ENCODE measurements at regions not wholly inside any gene's neighbourhood (a gene's known extent, or its start where the extent isn't known, plus 50 kb on each side); places are given as distances from the start of the nearest gene placed in this dataset.

DNA sequence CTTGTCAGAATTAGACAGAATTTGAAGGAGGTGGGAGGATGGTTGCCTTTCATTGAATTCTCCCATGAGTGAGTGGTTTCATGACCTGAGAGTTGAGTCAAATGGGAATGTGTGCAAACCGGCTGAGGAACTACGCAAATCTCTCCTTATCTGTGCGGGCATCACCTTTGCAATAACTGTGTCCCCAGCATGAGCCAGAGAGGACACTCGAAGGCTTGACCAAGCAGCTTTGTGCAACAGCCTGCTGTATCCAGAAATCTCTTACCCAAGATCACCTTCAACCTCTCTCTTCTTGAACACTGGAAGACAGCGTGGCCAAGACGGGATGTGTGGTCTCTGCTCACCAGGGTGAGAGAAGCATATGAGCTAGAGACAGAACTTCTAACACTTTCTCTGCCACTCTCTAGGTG, 93.8 kb upstream of the IKZF1 start:
- Histone ChIP-seq H4K20me1 (ENCODE audit: low read depth) (no peaks in the 10 kb centered on the region), H3K9ac (no peak overlapping the region), H3K4me3 (no peak overlapping the region), H3F3A (ENCODE audit: low read depth) (no peaks in the 10 kb centered on the region), H3K27ac (no peak overlapping the region), H2AFZ (replicated peaks) (no peak overlapping the region), H3K27me3 (no peaks in the 10 kb centered on the region), H3K36me3 (no peaks in the 10 kb centered on the region), H3K4me1 (no peaks in the 10 kb centered on the region), H3K4me2 (no peak overlapping the region), H3K9me3 (ENCODE audit: low read depth) (no peaks in the 10 kb centered on the region), H3K79me2 (ENCODE audit: low read depth) (no peaks in the 10 kb centered on the region)
- Mint-ChIP-seq H3K4me1 (no peaks in the 10 kb centered on the region), H3K27ac (no peak overlapping the region), H3K36me3 (no peaks in the 10 kb centered on the region), H3K4me3 (no peak overlapping the region), H3K9me3 (no peaks in the 10 kb centered on the region), H3K27me3 (ENCODE audit: insufficient read depth, low read depth) (peaks cover 2% of the 10 kb centered on the region)
- TF ChIP-seq EZH2phosphoT487 (IDR thresholded peaks at IDR 0.05) (no peak), EZH2 (IDR thresholded peaks at IDR 0.05) (no peak)
- TF ChIP-seq, protein P1, sequence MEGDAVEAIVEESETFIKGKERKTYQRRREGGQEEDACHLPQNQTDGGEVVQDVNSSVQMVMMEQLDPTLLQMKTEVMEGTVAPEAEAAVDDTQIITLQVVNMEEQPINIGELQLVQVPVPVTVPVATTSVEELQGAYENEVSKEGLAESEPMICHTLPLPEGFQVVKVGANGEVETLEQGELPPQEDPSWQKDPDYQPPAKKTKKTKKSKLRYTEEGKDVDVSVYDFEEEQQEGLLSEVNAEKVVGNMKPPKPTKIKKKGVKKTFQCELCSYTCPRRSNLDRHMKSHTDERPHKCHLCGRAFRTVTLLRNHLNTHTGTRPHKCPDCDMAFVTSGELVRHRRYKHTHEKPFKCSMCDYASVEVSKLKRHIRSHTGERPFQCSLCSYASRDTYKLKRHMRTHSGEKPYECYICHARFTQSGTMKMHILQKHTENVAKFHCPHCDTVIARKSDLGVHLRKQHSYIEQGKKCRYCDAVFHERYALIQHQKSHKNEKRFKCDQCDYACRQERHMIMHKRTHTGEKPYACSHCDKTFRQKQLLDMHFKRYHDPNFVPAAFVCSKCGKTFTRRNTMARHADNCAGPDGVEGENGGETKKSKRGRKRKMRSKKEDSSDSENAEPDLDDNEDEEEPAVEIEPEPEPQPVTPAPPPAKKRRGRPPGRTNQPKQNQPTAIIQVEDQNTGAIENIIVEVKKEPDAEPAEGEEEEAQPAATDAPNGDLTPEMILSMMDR (IDR thresholded peaks at IDR 0.05), result no peak
- no peak for DNase-seq (ENCODE audit: low spot score)

- TF ChIP-seq EZH2 (IDR thresholded peaks at IDR 0.05) (no peak), EZH2phosphoT487 (IDR thresholded peaks at IDR 0.05) (no peak)
- TF ChIP-seq, protein P1 (IDR thresholded peaks at IDR 0.05), result no peak
- Histone ChIP-seq H3K27me3 (no peaks in the 10 kb centered on the region), H2AFZ (replicated peaks) (no peak overlapping the region), H3K36me3 (no peaks in the 10 kb centered on the region), H3K9me3 (ENCODE audit: low read depth) (no peaks in the 10 kb centered on the region), H3F3A (ENCODE audit: low read depth) (no peaks in the 10 kb centered on the region), H3K4me2 (no peak overlapping the region), H3K4me3 (no peak overlapping the region), H3K27ac (no peak overlapping the region), H3K4me1 (no peaks in the 10 kb centered on the region), H3K9ac (no peak overlapping the region), H3K79me2 (ENCODE audit: low read depth) (no peaks in the 10 kb centered on the region), H4K20me1 (ENCODE audit: low read depth) (no peaks in the 10 kb centered on the region)
- Mint-ChIP-seq H3K9me3 (no peaks in the 10 kb centered on the region), H3K36me3 (no peaks in the 10 kb centered on the region), H3K27me3 (ENCODE audit: insufficient read depth, low read depth) (peaks cover 2% of the 10 kb centered on the region), H3K4me3 (no peak overlapping the region), H3K27ac (no peak overlapping the region), H3K4me1 (no peaks in the 10 kb centered on the region)
- DNase-seq (ENCODE audit: low spot score), result no peak
Observed at GRCh38 chr7:50209461-50210135, 94.9 kb upstream of the IKZF1 start.

DNA sequence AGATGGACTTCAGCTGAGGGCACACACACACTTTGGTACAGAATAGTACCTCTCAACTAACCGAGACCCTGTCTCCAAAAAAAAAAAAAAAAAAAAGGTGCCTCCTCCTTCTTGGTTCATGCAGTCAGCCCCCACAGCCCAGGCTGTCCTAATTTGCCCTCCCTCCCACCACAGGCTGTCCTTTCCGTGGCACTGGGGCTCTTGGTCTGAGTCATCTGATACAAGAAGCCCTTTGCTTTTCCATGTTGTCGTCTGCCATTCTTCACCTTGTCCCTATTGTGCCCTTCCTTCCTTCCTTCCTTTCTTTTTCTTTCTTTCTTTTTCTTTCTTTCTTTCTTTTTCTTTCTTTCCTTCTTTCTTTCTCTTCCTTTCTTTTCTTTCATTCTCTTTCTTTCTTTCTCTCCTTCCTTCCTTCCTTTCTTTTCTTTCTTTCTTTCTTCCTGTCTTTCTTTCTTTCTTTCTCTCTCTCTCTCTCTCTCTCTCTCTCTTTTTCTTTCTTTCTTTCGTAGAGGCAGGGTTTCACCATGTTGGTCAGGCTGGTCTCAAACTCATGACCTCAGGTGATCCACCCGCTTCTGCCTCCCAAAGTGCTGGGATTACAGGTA, 96.0 kb upstream of the IKZF1 start:
- Histone ChIP-seq H3K27ac (no peak overlapping the region), H2AFZ (replicated peaks) (no peak overlapping the region), H3K9me3 (ENCODE audit: low read depth) (no peaks in the 10 kb centered on the region), H4K20me1 (ENCODE audit: low read depth) (no peaks in the 10 kb centered on the region), H3K27me3 (no peaks in the 10 kb centered on the region), H3K9ac (no peak overlapping the region), H3K4me1 (no peaks in the 10 kb centered on the region), H3K36me3 (no peaks in the 10 kb centered on the region), H3K79me2 (ENCODE audit: low read depth) (no peaks in the 10 kb centered on the region), H3K4me3 (no peak overlapping the region), H3F3A (ENCODE audit: low read depth) (no peaks in the 10 kb centered on the region), H3K4me2 (no peak overlapping the region)
- Mint-ChIP-seq H3K36me3 (no peaks in the 10 kb centered on the region), H3K4me1 (no peaks in the 10 kb centered on the region), H3K4me3 (no peak overlapping the region), H3K27me3 (ENCODE audit: insufficient read depth, low read depth) (peaks cover 2% of the 10 kb centered on the region), H3K9me3 (no peaks in the 10 kb centered on the region), H3K27ac (no peak overlapping the region)
- DNase-seq (ENCODE audit: low spot score), result no peak
- no peak for TF ChIP-seq EZH2 (IDR thresholded peaks at IDR 0.05)
- TF ChIP-seq EZH2phosphoT487 (IDR thresholded peaks at IDR 0.05), result no peak
- TF ChIP-seq, protein P1 (IDR thresholded peaks at IDR 0.05), result no peak
